ENCODE measurements at regions not wholly inside any gene's neighbourhood (a gene's known extent, or its start where the extent isn't known, plus 50 kb on each side); places are given as distances from the start of the nearest gene placed in this dataset.

DNA sequence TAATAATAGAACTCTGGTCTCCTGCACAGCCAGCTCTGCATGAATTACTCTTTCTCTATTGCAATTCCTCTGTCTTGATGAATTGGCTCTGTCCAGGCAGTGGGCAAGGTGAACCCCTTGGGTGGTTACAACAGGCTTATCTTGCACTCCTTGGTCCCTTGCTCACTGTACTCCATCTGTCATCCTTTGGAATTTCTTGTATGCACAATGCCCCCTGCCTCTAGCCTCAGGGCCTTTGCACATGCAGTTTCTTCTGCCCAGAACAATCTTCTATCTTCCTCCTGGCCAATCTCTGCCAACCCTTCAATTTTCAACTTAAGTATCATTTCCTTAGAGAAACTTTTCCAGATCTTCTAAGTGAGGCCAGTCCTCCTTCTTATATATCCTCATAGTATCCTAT is 114.7 kb upstream of the NLRP1 start:
- BruUV-seq (replicated peaks): no TSS peak
- DNase-seq: no peak
- Mint-ChIP-seq H3K4me3 (ENCODE audit: low read depth, unreplicated experiment) (no peak overlapping the region), H3K36me3 (ENCODE audit: insufficient read depth, unreplicated experiment) (no peaks in the 10 kb centered on the region), H3K27me3 (ENCODE audit: unreplicated experiment) (peaks cover 90% of the 10 kb centered on the region), H3K4me1 (ENCODE audit: low read depth, unreplicated experiment) (no peaks in the 10 kb centered on the region), H3K27ac (ENCODE audit: unreplicated experiment) (no peak overlapping the region), H3K9me3 (ENCODE audit: low read depth, unreplicated experiment) (no peaks in the 10 kb centered on the region)
- TF ChIP-seq, protein P1, sequence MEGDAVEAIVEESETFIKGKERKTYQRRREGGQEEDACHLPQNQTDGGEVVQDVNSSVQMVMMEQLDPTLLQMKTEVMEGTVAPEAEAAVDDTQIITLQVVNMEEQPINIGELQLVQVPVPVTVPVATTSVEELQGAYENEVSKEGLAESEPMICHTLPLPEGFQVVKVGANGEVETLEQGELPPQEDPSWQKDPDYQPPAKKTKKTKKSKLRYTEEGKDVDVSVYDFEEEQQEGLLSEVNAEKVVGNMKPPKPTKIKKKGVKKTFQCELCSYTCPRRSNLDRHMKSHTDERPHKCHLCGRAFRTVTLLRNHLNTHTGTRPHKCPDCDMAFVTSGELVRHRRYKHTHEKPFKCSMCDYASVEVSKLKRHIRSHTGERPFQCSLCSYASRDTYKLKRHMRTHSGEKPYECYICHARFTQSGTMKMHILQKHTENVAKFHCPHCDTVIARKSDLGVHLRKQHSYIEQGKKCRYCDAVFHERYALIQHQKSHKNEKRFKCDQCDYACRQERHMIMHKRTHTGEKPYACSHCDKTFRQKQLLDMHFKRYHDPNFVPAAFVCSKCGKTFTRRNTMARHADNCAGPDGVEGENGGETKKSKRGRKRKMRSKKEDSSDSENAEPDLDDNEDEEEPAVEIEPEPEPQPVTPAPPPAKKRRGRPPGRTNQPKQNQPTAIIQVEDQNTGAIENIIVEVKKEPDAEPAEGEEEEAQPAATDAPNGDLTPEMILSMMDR (IDR thresholded peaks at IDR 0.05; ENCODE audit: unreplicated experiment): no peak
- intact Hi-C loops (cut with micrococcal nuclease; ENCODE audit: unreplicated experiment): loop anchor here (10.0 kb wide), 1 partner anchor 276 kb away; no protein-coding TSS in a partner anchor
- CTCF ChIA-PET: interaction anchor here (0.6 kb wide), 1 partner anchor 110 kb away, joined by 3 read pairs; no protein-coding TSS in a partner anchor

DNA sequence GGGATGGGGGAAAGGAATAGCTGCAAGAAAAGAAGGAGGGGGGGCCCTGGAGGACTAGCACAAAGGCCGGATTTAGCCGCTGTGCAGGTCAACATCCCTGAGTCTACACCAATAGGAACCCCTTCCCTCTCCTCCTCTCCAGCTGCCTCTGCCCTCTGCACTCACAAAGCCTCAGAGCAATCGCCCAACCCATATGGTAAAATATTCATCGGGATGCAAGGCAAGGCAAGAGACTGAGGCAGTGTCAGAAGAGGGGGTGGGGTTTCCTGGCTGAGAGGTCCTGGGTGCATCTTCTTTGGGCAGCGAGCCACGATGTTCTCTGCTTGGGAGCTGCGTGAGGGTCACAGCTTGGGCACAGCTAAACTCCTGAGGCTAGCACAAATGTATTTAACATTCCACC is 115.5 kb upstream of the NLRP1 start:
- no peak overlapping the region for H3K4me3 Mint-ChIP-seq (ENCODE audit: low read depth, unreplicated experiment)
- DNase-seq: no peak
- TF ChIP-seq, protein P1 (IDR thresholded peaks at IDR 0.05; ENCODE audit: unreplicated experiment): no peak

DNA sequence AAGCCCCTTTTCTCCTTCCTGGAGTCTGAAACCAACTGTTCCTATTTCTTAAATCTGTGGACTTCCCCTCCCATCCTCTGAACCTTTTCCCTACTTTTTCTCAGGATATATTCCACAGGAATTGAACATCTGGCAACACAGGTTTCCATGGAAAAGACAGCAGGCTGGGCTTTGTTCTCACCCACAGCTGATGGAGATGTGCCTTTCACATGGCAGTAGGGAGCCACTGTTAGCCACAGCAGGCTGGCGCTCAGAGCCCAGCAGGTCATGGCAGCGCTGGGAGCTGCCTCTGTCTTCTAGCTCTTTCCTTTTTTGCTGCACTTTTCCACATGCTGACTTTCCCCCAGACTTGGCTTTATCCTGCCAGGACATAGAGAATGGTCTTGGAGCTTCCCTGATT is 116.4 kb upstream of the NLRP1 start:
- H3K27ac Mint-ChIP-seq (ENCODE audit: unreplicated experiment): no peak overlapping the region
- intact Hi-C loops (cut with micrococcal nuclease; ENCODE audit: unreplicated experiment): no loop called here
- no TSS peak for BruUV-seq (replicated peaks)
- H3K4me1 Mint-ChIP-seq (ENCODE audit: low read depth, unreplicated experiment): no peaks in the 10 kb centered on the region
- TF ChIP-seq, protein P1 (IDR thresholded peaks at IDR 0.05; ENCODE audit: unreplicated experiment): no peak
- H3K27me3 Mint-ChIP-seq (ENCODE audit: unreplicated experiment): peaks cover 85% of the 10 kb centered on the region
- no peaks in the 10 kb centered on the region for H3K36me3 Mint-ChIP-seq (ENCODE audit: insufficient read depth, unreplicated experiment)
- H3K9me3 Mint-ChIP-seq (ENCODE audit: low read depth, unreplicated experiment): no peaks in the 10 kb centered on the region
- CTCF ChIA-PET: no interaction called here
- no peak overlapping the region for H3K4me3 Mint-ChIP-seq (ENCODE audit: low read depth, unreplicated experiment)
- DNase-seq: no peak

More for the DNA sequence above, 115.5 kb upstream of the NLRP1 start:
- H3K36me3 Mint-ChIP-seq (ENCODE audit: insufficient read depth, unreplicated experiment): no peaks in the 10 kb centered on the region
- H3K27ac Mint-ChIP-seq (ENCODE audit: unreplicated experiment): no peak overlapping the region
- CTCF ChIA-PET: interaction anchor here (0.6 kb wide), 1 partner anchor 111 kb away, joined by 3 read pairs; no protein-coding TSS in a partner anchor
- intact Hi-C loops (cut with micrococcal nuclease; ENCODE audit: unreplicated experiment): loop anchor here (10.0 kb wide), 1 partner anchor 275 kb away; no protein-coding TSS in a partner anchor
- H3K27me3 Mint-ChIP-seq (ENCODE audit: unreplicated experiment): peaks cover 87% of the 10 kb centered on the region
- H3K9me3 Mint-ChIP-seq (ENCODE audit: low read depth, unreplicated experiment): no peaks in the 10 kb centered on the region
- no TSS peak for BruUV-seq (replicated peaks)
- H3K4me1 Mint-ChIP-seq (ENCODE audit: low read depth, unreplicated experiment): no peaks in the 10 kb centered on the region

DNA sequence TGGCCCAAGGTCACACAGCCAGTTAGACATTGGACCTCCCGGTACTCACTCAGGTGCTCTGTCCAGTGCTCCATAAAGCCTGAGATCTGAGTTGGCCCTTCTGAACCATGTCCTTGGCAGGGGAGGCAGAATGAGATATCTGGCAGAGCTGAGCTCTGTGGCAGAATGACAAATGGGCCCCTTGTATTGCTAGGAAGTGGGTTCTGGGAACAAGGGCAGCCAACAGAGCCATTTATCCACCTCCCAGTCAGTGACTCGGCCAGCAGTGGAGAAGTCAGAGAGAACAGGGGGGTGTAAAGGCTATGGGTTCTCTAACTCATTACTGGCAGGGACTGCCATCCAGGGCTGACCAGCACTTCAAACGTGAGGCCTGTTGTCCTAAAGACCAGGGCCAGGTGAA is 117.1 kb upstream of the NLRP1 start:
- DNase-seq: no peak
- Mint-ChIP-seq H3K9me3 (ENCODE audit: low read depth, unreplicated experiment) (no peaks in the 10 kb centered on the region), H3K4me3 (ENCODE audit: low read depth, unreplicated experiment) (no peak overlapping the region), H3K27ac (ENCODE audit: unreplicated experiment) (no peak overlapping the region), H3K4me1 (ENCODE audit: low read depth, unreplicated experiment) (no peaks in the 10 kb centered on the region), H3K36me3 (ENCODE audit: insufficient read depth, unreplicated experiment) (no peaks in the 10 kb centered on the region), H3K27me3 (ENCODE audit: unreplicated experiment) (peaks cover 79% of the 10 kb centered on the region)
- no TSS peak for BruUV-seq (replicated peaks)
- intact Hi-C loops (cut with micrococcal nuclease; ENCODE audit: unreplicated experiment): no loop called here
- CTCF ChIA-PET: interaction anchor here (0.6 kb wide), 1 partner anchor 88 kb away, joined by 3 read pairs; no protein-coding TSS in a partner anchor
- TF ChIP-seq, protein P1 (IDR thresholded peaks at IDR 0.05; ENCODE audit: unreplicated experiment): no peak
